OCI-LY7 (cell line): ENCODE measurements at regions not wholly inside any gene's neighbourhood (a gene's known extent, or its start where the extent isn't known, plus 50 kb on each side); places are given as distances from the start of the nearest gene placed in this dataset.

Experiments
- EZH2phosphoT487 ChIP-seq: fragments of 200-600 bp; sonication (generic); IDR thresholded peaks from 2 replicates; pipeline ENCODE4 v1.6.1; 2018; ENCODE audit warnings: low read depth, borderline replicate concordance, mild to moderate bottlenecking, mixed run types, antibody characterized with exemption, low read length, moderate library complexity, mixed read lengths
- TF ChIP-seq, protein P1 (sequence below): fragments of 200-600 bp; sonication (generic); conservative IDR thresholded peaks from 2 replicates; pipeline ENCODE4 v1.5.1; 2014; ENCODE audit warnings: mild to moderate bottlenecking, antibody characterized with exemption, low read length, moderate library complexity, mixed read lengths

DNA sequence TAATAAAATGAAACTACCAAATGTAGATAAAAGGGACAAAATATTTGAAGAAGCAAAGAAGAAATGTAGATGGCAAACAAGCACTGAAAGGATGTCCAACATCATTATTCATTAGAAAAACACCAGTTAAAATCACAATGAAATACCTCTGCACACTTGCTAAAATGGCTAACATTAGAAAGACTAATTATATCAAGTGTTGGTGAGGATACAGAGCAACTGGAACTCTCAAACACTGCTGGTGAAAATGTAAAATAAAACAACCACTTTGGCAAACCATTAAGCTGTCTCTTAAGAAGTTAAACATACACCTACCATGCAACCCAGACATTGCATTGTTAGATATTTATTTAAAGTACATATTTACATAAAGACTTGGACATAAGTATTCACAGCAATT lies 138.6 kb upstream of the FGGY start:
- TF ChIP-seq, protein P1, sequence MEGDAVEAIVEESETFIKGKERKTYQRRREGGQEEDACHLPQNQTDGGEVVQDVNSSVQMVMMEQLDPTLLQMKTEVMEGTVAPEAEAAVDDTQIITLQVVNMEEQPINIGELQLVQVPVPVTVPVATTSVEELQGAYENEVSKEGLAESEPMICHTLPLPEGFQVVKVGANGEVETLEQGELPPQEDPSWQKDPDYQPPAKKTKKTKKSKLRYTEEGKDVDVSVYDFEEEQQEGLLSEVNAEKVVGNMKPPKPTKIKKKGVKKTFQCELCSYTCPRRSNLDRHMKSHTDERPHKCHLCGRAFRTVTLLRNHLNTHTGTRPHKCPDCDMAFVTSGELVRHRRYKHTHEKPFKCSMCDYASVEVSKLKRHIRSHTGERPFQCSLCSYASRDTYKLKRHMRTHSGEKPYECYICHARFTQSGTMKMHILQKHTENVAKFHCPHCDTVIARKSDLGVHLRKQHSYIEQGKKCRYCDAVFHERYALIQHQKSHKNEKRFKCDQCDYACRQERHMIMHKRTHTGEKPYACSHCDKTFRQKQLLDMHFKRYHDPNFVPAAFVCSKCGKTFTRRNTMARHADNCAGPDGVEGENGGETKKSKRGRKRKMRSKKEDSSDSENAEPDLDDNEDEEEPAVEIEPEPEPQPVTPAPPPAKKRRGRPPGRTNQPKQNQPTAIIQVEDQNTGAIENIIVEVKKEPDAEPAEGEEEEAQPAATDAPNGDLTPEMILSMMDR: no peak
- TF ChIP-seq EZH2phosphoT487: no peak
